ENCODE measurements at regions not wholly inside any gene's neighbourhood (a gene's known extent, or its start where the extent isn't known, plus 50 kb on each side); places are given as distances from the start of the nearest gene placed in this dataset.

GRCh38 chr4:175459571-175459970, 352.5 kb downstream of the GPM6A start:
- Mint-ChIP-seq H3K9me3 (no peaks in the 10 kb centered on the region), H3K36me3 (ENCODE audit: low read depth) (no peaks in the 10 kb centered on the region), H3K4me1 (no peaks in the 10 kb centered on the region), H3K27ac (ENCODE audit: unreplicated experiment) (no peak overlapping the region), H3K4me3 (no peak overlapping the region), H3K27me3 (ENCODE audit: low read depth) (no peaks in the 10 kb centered on the region)
- DNase-seq (ENCODE audit: low read depth, low spot score), result no peak
- no peak for TF ChIP-seq CTCF (conservative IDR thresholded peaks at IDR 0.05)

- no peak for DNase-seq (ENCODE audit: low read depth, low spot score)
- H3K9me3 Mint-ChIP-seq, result no peaks in the 10 kb centered on the region
- no peak for TF ChIP-seq CTCF (conservative IDR thresholded peaks at IDR 0.05)
- H3K27me3 Mint-ChIP-seq (ENCODE audit: low read depth), result no peaks in the 10 kb centered on the region
- H3K36me3 Mint-ChIP-seq (ENCODE audit: low read depth), result no peaks in the 10 kb centered on the region
- H3K4me1 Mint-ChIP-seq, result no peaks in the 10 kb centered on the region
- H3K27ac Mint-ChIP-seq (ENCODE audit: unreplicated experiment), result no peak overlapping the region
- H3K4me3 Mint-ChIP-seq, result no peak overlapping the region
Observed at GRCh38 chr4:175460414-175460813, 351.6 kb downstream of the GPM6A start.

GRCh38 chr4:175469514-175469913, 342.6 kb downstream of the GPM6A start:
- TF ChIP-seq CTCF (conservative IDR thresholded peaks at IDR 0.05), result no peak
- no peak for DNase-seq (ENCODE audit: low read depth, low spot score)
- no peak overlapping the region for H3K4me3 Mint-ChIP-seq
- H3K27ac Mint-ChIP-seq (ENCODE audit: unreplicated experiment), result no peak overlapping the region
- H3K36me3 Mint-ChIP-seq (ENCODE audit: low read depth), result peaks cover 2% of the 10 kb centered on the region
- no peaks in the 10 kb centered on the region for H3K4me1 Mint-ChIP-seq
- peaks cover 5% of the 10 kb centered on the region for H3K9me3 Mint-ChIP-seq
- H3K27me3 Mint-ChIP-seq (ENCODE audit: low read depth), result no peaks in the 10 kb centered on the region

- Mint-ChIP-seq H3K9me3 (peaks cover 5% of the 10 kb centered on the region), H3K27me3 (ENCODE audit: low read depth) (no peaks in the 10 kb centered on the region), H3K27ac (ENCODE audit: unreplicated experiment) (no peak overlapping the region), H3K36me3 (ENCODE audit: low read depth) (peaks cover 2% of the 10 kb centered on the region), H3K4me1 (no peaks in the 10 kb centered on the region), H3K4me3 (no peak overlapping the region)
- no peak for DNase-seq (ENCODE audit: low read depth, low spot score)
- TF ChIP-seq CTCF (conservative IDR thresholded peaks at IDR 0.05), result no peak
Observed at GRCh38 chr4:175470131-175470530, 341.9 kb downstream of the GPM6A start.

GRCh38 chr4:175480404-175480803, 331.7 kb downstream of the GPM6A start:
- no peak for TF ChIP-seq CTCF (conservative IDR thresholded peaks at IDR 0.05)
- no peak overlapping the region for H3K27ac Mint-ChIP-seq (ENCODE audit: unreplicated experiment)
- no peaks in the 10 kb centered on the region for H3K27me3 Mint-ChIP-seq (ENCODE audit: low read depth)
- DNase-seq (ENCODE audit: low read depth, low spot score), result no peak
- no peaks in the 10 kb centered on the region for H3K36me3 Mint-ChIP-seq (ENCODE audit: low read depth)
- no peak overlapping the region for H3K4me3 Mint-ChIP-seq
- H3K9me3 Mint-ChIP-seq, result no peaks in the 10 kb centered on the region
- H3K4me1 Mint-ChIP-seq, result no peaks in the 10 kb centered on the region

Measured in neural crest cell (in vitro differentiated cells).